Left ventricle myocardium inferior (tissue), 1 donor: ENCODE measurements at regions not wholly inside any gene's neighbourhood (a gene's known extent, or its start where the extent isn't known, plus 50 kb on each side); places are given as distances from the start of the nearest gene placed in this dataset.

Source experiments
- DNase-seq: peaks from one replicate; pipeline ENCODE4 v3.0.0-alpha.2; 2020
- H3K27ac ChIP-seq: fragments of 200-600 bp; replicated peaks from 2 replicates; pipeline ENCODE4 v1.8.0; 2021
- H3K27me3 ChIP-seq: fragments of 200-600 bp; 2 replicates; pipeline ENCODE4 v1.8.0; 2021; ENCODE audit warnings: low read depth
- H3K36me3 ChIP-seq: fragments of 200-600 bp; 2 replicates; pipeline ENCODE4 v1.8.0; 2021
- H3K4me1 ChIP-seq: fragments of 200-600 bp; 2 replicates; pipeline ENCODE4 v1.8.0; 2021
- H3K4me3 ChIP-seq: fragments of 200-600 bp; 2 replicates; pipeline ENCODE4 v1.8.0; 2021; ENCODE audit warnings: mild to moderate bottlenecking, moderate library complexity
- H3K9me3 ChIP-seq: fragments of 200-600 bp; replicated peaks from 2 replicates; pipeline ENCODE4 v1.8.0; 2021
- intact Hi-C: fragments of 100-400 bp; cut with micrococcal nuclease; formaldehyde crosslinking; loops from one replicate; pipeline ENCODE4 v1.11.0; 2022
- TF ChIP-seq, protein P1 (sequence below): fragments of 200-600 bp; IDR thresholded peaks from 2 replicates; pipeline ENCODE4 v1.8.0; 2021; ENCODE audit warnings: antibody characterized with exemption, mild to moderate bottlenecking, borderline replicate concordance
- donor health status: DM: no; HTN: yes; CAD: no; lungs with severe emphysema.

DNA sequence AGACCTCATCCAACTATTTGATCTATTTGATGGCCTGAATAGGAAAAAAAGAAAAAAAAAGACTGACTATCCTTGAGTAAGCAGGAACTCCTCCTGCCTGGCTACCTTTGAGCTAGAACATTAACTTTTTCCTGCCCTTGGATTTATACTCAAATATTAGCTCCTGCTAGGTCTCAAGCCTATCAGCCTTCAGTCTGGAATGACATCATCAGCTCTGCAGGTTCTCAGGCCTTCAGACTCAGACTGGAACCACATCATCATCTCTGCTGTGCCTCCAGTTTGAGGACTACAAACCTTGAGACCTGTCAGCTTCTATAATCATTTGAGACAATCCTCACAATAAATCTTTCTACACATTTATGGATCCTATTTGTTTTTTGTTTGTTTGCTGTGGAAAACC is 754.0 kb upstream of the SLIT2 start:
- DNase-seq: no peak
- Histone ChIP-seq H3K4me3 (no peak overlapping the region), H3K4me1 (no peaks in the 10 kb centered on the region), H3K36me3 (no peaks in the 10 kb centered on the region), H3K27me3 (no peaks in the 10 kb centered on the region), H3K9me3 (no peaks in the 10 kb centered on the region), H3K27ac (no peak overlapping the region)
- TF ChIP-seq, protein P1, sequence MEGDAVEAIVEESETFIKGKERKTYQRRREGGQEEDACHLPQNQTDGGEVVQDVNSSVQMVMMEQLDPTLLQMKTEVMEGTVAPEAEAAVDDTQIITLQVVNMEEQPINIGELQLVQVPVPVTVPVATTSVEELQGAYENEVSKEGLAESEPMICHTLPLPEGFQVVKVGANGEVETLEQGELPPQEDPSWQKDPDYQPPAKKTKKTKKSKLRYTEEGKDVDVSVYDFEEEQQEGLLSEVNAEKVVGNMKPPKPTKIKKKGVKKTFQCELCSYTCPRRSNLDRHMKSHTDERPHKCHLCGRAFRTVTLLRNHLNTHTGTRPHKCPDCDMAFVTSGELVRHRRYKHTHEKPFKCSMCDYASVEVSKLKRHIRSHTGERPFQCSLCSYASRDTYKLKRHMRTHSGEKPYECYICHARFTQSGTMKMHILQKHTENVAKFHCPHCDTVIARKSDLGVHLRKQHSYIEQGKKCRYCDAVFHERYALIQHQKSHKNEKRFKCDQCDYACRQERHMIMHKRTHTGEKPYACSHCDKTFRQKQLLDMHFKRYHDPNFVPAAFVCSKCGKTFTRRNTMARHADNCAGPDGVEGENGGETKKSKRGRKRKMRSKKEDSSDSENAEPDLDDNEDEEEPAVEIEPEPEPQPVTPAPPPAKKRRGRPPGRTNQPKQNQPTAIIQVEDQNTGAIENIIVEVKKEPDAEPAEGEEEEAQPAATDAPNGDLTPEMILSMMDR: no peak
- intact Hi-C loops: no loop called here

- H3K4me1 ChIP-seq: no peaks in the 10 kb centered on the region
- H3K9me3 ChIP-seq: no peaks in the 10 kb centered on the region
- H3K27ac ChIP-seq: no peak overlapping the region
- no peaks in the 10 kb centered on the region for H3K27me3 ChIP-seq
- no peak overlapping the region for H3K4me3 ChIP-seq
- no peaks in the 10 kb centered on the region for H3K36me3 ChIP-seq
- no peak for DNase-seq
- TF ChIP-seq, protein P1: no peak
- intact Hi-C loops: no loop called here
These were observed 754.9 kb upstream of the SLIT2 start for GRCh38 chr4:19496756-19497155.

- no peak overlapping the region for H3K4me3 ChIP-seq
- no peaks in the 10 kb centered on the region for H3K4me1 ChIP-seq
- no peak overlapping the region for H3K27ac ChIP-seq
- no peaks in the 10 kb centered on the region for H3K27me3 ChIP-seq
- H3K36me3 ChIP-seq: no peaks in the 10 kb centered on the region
- intact Hi-C loops: no loop called here
- TF ChIP-seq, protein P1: no peak
- H3K9me3 ChIP-seq: no peaks in the 10 kb centered on the region
- DNase-seq: no peak
These were observed 756.7 kb upstream of the SLIT2 start for GRCh38 chr4:19494961-19495360.

DNA sequence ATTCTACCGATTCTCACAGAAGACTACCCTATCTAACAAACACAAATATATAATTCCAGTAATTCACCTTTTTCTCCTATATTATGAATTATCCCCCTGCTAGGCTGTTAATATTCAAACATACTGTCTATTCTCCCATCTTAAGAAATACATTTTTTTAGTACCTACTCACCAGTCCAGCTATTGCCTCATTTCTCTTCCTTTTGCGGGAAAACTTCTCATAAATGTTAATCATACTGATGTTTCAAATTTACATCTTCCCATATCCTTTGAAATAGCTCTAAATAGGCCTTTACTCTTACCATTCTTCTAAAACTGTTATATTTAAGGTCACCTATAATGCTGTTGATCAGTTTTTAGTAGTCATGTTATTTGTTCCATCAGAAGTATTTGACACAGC is 759.1 kb upstream of the SLIT2 start:
- Histone ChIP-seq H3K9me3 (no peaks in the 10 kb centered on the region), H3K27me3 (no peaks in the 10 kb centered on the region), H3K36me3 (no peaks in the 10 kb centered on the region), H3K27ac (no peak overlapping the region), H3K4me3 (no peak overlapping the region), H3K4me1 (no peaks in the 10 kb centered on the region)
- intact Hi-C loops: no loop called here
- no peak for DNase-seq
- TF ChIP-seq, protein P1: no peak

DNA sequence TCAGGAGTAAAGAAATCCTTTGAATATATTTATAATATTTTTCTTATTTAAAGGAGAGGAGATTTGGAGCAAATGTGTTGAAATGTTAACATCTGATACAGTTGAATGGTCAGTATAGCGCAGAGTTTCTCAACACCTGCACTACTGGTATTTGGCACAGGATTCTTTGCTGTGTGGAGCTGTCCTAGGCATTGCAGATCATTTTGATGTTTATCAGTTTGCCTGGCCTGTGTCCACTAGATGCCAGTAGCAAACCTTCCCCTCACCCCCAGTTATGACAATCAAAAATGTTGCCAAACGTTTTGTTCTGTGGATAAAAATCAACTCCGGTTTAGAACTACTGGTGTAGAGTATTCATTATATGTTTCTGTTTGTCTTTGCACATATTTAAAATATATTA is 765.3 kb upstream of the SLIT2 start:
- intact Hi-C loops: no loop called here
- TF ChIP-seq, protein P1: no peak
- H3K27me3 ChIP-seq: no peaks in the 10 kb centered on the region

DNA sequence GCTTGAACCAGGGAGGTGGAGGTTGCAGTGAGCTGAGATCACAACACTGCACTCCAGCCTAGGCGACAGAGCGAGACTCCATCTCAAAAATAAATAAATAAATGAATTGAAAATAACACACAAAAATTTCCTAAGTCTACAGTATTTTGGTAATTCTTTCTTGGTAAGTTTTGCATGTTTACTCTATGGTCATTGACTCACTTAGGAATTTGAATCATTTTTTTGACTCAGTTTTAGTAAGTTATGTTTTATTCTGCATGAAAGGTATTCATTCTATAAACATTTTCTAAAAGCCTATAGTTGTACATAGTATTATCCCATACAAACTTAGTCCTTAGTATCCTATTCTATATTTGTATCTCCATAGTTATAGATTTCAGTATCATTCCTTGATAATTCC is 772.9 kb upstream of the SLIT2 start:
- H3K36me3 ChIP-seq: no peaks in the 10 kb centered on the region
- no peaks in the 10 kb centered on the region for H3K4me1 ChIP-seq
- intact Hi-C loops: no loop called here
- DNase-seq: no peak
- no peak overlapping the region for H3K27ac ChIP-seq
- no peaks in the 10 kb centered on the region for H3K27me3 ChIP-seq
- no peak overlapping the region for H3K4me3 ChIP-seq
- no peaks in the 10 kb centered on the region for H3K9me3 ChIP-seq
- TF ChIP-seq, protein P1: no peak

More for the DNA sequence above, 765.3 kb upstream of the SLIT2 start:
- H3K27ac ChIP-seq: no peak overlapping the region
- H3K9me3 ChIP-seq: no peaks in the 10 kb centered on the region
- DNase-seq: no peak
- H3K4me1 ChIP-seq: no peaks in the 10 kb centered on the region
- H3K36me3 ChIP-seq: no peaks in the 10 kb centered on the region
- H3K4me3 ChIP-seq: no peak overlapping the region
